Suprapubic skin (tissue), 3 donors: ENCODE measurements at regions not wholly inside any gene's neighbourhood (a gene's known extent, or its start where the extent isn't known, plus 50 kb on each side); places are given as distances from the start of the nearest gene placed in this dataset.

ENCODE experiments used
- CTCF ChIP-seq, 2 donors: fragments of 200-600 bp in 1 of 2; fragments of 450-650 bp in 1 of 2; sonication (generic) in 1 of 2; IDR thresholded peaks; one replicate each; pipeline ENCODE4 v1.5.1; 2016 to 2019; ENCODE audit warnings: antibody characterized with exemption in 2 of 2, mild to moderate bottlenecking in 1 of 2, moderate library complexity in 1 of 2
- POLR2A ChIP-seq, 2 donors: fragments of 450-650 bp; IDR thresholded peaks; one replicate each; pipeline ENCODE4 v1.6.1; 2017; ENCODE audit warnings: antibody characterized with exemption in 2 of 2, mild to moderate bottlenecking in 2 of 2, moderate library complexity in 2 of 2

GRCh38 chr16:5467552-5467951 lies 370.0 kb upstream of the EEF2KMT start:
- TF ChIP-seq CTCF (IDR thresholded peaks at IDR 0.05) (no peak), POLR2A (IDR thresholded peaks at IDR 0.05) (no peak)
